ENCODE measurements at regions not wholly inside any gene's neighbourhood (a gene's known extent, or its start where the extent isn't known, plus 50 kb on each side); places are given as distances from the start of the nearest gene placed in this dataset.

GRCh38 chr17:14784997-14785696 is 480.0 kb downstream of the PMP22 start:
- Mint-ChIP-seq H3K27me3 (peaks cover 9% of the 10 kb centered on the region), H3K4me1 (ENCODE audit: unreplicated experiment) (peaks cover 2% of the 10 kb centered on the region), H3K27ac (no peak overlapping the region), H3K36me3 (no peaks in the 10 kb centered on the region), H3K9me3 (peaks cover 5% of the 10 kb centered on the region), H3K4me3 (no peak overlapping the region)
- TF ChIP-seq CTCF (conservative IDR thresholded peaks at IDR 0.05): no peak
- DNase-seq (ENCODE audit: extremely low spot score, unreplicated experiment): no peak

- no peak for TF ChIP-seq CTCF (conservative IDR thresholded peaks at IDR 0.05)
- Mint-ChIP-seq H3K4me1 (ENCODE audit: unreplicated experiment) (peaks cover 10% of the 10 kb centered on the region), H3K4me3 (no peak overlapping the region), H3K36me3 (no peaks in the 10 kb centered on the region), H3K9me3 (peaks cover 7% of the 10 kb centered on the region), H3K27ac (no peak overlapping the region), H3K27me3 (no peaks in the 10 kb centered on the region)
- DNase-seq (ENCODE audit: extremely low spot score, unreplicated experiment): no peak
Measured at GRCh38 chr17:14781123-14781522, 480.2 kb downstream of the HS3ST3B1 start.

GRCh38 chr17:14780097-14780651 is 479.3 kb downstream of the HS3ST3B1 start:
- Mint-ChIP-seq H3K27me3 (no peaks in the 10 kb centered on the region), H3K4me3 (peak overlapping the region; percentile 72), H3K9me3 (peaks cover 7% of the 10 kb centered on the region), H3K27ac (peak overlapping the region; percentile 94), H3K4me1 (ENCODE audit: unreplicated experiment) (peaks cover 18% of the 10 kb centered on the region), H3K36me3 (no peaks in the 10 kb centered on the region)
- no peak for DNase-seq (ENCODE audit: extremely low spot score, unreplicated experiment)
- TF ChIP-seq CTCF (conservative IDR thresholded peaks at IDR 0.05): no peak

- DNase-seq (ENCODE audit: extremely low spot score, unreplicated experiment): no peak
- Mint-ChIP-seq H3K27me3 (peaks cover 3% of the 10 kb centered on the region), H3K4me3 (peak overlapping the region; percentile 72), H3K36me3 (no peaks in the 10 kb centered on the region), H3K27ac (peak overlapping the region; percentile 94), H3K4me1 (ENCODE audit: unreplicated experiment) (peaks cover 18% of the 10 kb centered on the region), H3K9me3 (peaks cover 7% of the 10 kb centered on the region)
- no peak for TF ChIP-seq CTCF (conservative IDR thresholded peaks at IDR 0.05)
Measured at GRCh38 chr17:14779241-14779640, 478.4 kb downstream of the HS3ST3B1 start.

- H3K27me3 Mint-ChIP-seq: peaks cover 5% of the 10 kb centered on the region
- peaks cover 22% of the 10 kb centered on the region for H3K4me1 Mint-ChIP-seq (ENCODE audit: unreplicated experiment)
- DNase-seq (ENCODE audit: extremely low spot score, unreplicated experiment): no peak
- peaks cover 7% of the 10 kb centered on the region for H3K9me3 Mint-ChIP-seq
- H3K27ac Mint-ChIP-seq: peak overlapping the region; percentile 96
- peak overlapping the region; percentile 32 for H3K4me3 Mint-ChIP-seq
- H3K36me3 Mint-ChIP-seq: no peaks in the 10 kb centered on the region
- TF ChIP-seq CTCF (conservative IDR thresholded peaks at IDR 0.05): no peak
Measured at GRCh38 chr17:14777291-14777690, 476.4 kb downstream of the HS3ST3B1 start.

Data from type B pancreatic cell (in vitro differentiated cells).